ENCODE measurements at regions not wholly inside any gene's neighbourhood (a gene's known extent, or its start where the extent isn't known, plus 50 kb on each side); places are given as distances from the start of the nearest gene placed in this dataset.

- TF ChIP-seq CTCF (IDR thresholded peaks at IDR 0.05 in 2 of 3, conservative IDR thresholded peaks at IDR 0.05 in 1 of 3; ENCODE audit: borderline replicate concordance in 1 of 3, insufficient read depth in 1 of 3, low read depth in 2 of 3, low read length in 2 of 3) (no peak), SIN3A (IDR thresholded peaks at IDR 0.05; ENCODE audit: low read depth) (no peak), FOSL1 (IDR thresholded peaks at IDR 0.05; ENCODE audit: low read depth) (no peak), EZH2phosphoT487 (IDR thresholded peaks at IDR 0.05; ENCODE audit: borderline replicate concordance) (no peak), ZNF274 (IDR thresholded peaks at IDR 0.05; ENCODE audit: low read depth, low read length) (no peak), TCF7L2 (IDR thresholded peaks at IDR 0.05; ENCODE audit: borderline replicate concordance, extremely low read depth, insufficient read depth, insufficient read length) (no peak)
Observed at GRCh38 chr12:39123580-39124253, 218.3 kb upstream of the CPNE8 start (continued).

DNA sequence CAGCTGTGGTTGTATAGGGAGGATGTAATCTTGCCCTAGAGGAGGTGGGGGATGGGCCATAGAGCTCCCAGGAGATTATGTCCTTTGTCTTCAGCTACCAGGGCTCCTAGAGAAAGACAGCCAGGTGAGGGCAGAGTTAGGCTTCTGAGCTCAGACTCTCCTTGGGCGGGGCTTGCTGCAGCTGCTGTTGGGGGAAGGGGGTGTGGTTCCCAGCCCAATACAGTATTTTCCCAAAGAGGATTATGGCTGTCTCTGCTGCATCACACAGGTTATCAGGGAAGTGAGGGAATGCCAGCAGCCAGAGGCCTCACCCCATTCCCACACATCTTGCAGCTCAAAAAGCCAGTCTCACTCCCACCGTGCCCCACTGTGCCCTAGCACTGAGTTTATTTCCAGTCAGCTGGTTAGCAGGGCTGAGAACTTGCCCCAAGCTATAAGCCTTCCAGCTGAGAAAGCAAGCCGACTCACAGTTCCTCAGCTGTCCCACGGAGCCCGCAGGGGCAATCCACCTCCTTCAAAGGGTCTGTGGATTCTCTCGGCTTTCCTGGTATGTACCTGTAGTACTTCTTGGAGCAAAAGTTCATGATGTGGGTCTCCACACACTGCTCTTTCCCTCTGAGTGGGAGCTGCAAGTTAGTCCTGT lies 217.3 kb upstream of the CPNE8 start:
- RAD21 ChIA-PET (ENCODE audit: low non-redundant PET in 1 of 2, low total read pairs in 2 of 2, uncharacterized antibody in 2 of 2, unreplicated experiment in 2 of 2) = interaction anchor here in 1 of 2 experiments (0.7 to 1.0 kb wide), 2 partner anchors 150 to 218 kb away, joined by 3 to 7 read pairs; partner anchors contain the start of gene CPNE8
- BruUV-seq (replicated peaks) = no TSS peak
- no peak overlapping the region for H3K27ac ChIP-seq (ENCODE audit: low read depth, low read length)

More for the DNA sequence above, 217.3 kb upstream of the CPNE8 start:
- Histone ChIP-seq H3K36me3 (ENCODE audit: control insufficient read depth in 1 of 2, insufficient read depth in 2 of 2, low read length in 2 of 2) (no peaks in the 10 kb centered on the region), H3K4me2 (ENCODE audit: low read length) (0 out of 2 replicates have a peak overlapping the region, but pooled peaks have one; percentile 8), H3K79me2 (ENCODE audit: insufficient read depth, low read length) (no peaks in the 10 kb centered on the region), H3K9me2 (ENCODE audit: insufficient read depth) (no peaks in the 10 kb centered on the region), H3K4me1 (ENCODE audit: control insufficient read depth in 1 of 2, insufficient read depth in 2 of 2, low read length in 2 of 2) (peaks cover 0 to 20% of the 10 kb centered on the region in 2 experiments; a peak in 2 of 4 replicates), H4K20me1 (ENCODE audit: insufficient read depth) (no peaks in the 10 kb centered on the region), H3K4me3 (replicated peaks in 1 of 2; ENCODE audit: low read depth in 1 of 2, low read length in 2 of 2) (no peak overlapping the region), H3K9ac (ENCODE audit: low read length) (no peak overlapping the region), H2AFZ (ENCODE audit: low read depth, low read length, poor library complexity, severe bottlenecking) (no peak overlapping the region), H3K9me3 (ENCODE audit: control insufficient read depth in 1 of 2, insufficient read depth in 1 of 2, low read depth in 1 of 2, low read length in 2 of 2) (no peaks in the 10 kb centered on the region), H3K27me3 (ENCODE audit: insufficient read depth, low read length) (no peaks in the 10 kb centered on the region)
- POLR2A ChIA-PET = interaction anchor here (0.7 to 1.1 kb wide), 2 partner anchors 151 to 201 kb away, joined by 3 to 5 read pairs; no protein-coding TSS in a partner anchor
- CTCF ChIA-PET = interaction anchor here (1.2 to 2.8 kb wide), 2 partner anchors 151 to 202 kb away, joined by 5 to 32 read pairs; no protein-coding TSS in a partner anchor
- ATAC-seq (peak; percentile 87), DNase-seq (ENCODE audit: low read depth, low spot score) (peak; percentile 28)
- peak in 2 of 3 experiments; percentile 20 to 23; a peak in 2 of 6 replicates for TF ChIP-seq CTCF (IDR thresholded peaks at IDR 0.05 in 2 of 3, conservative IDR thresholded peaks at IDR 0.05 in 1 of 3; ENCODE audit: borderline replicate concordance in 1 of 3, insufficient read depth in 1 of 3, low read depth in 2 of 3, low read length in 2 of 3)
- TF ChIP-seq CEBPB (IDR thresholded peaks at IDR 0.05; ENCODE audit: low read depth) = no peak
- TF ChIP-seq SIN3A (IDR thresholded peaks at IDR 0.05; ENCODE audit: low read depth) = no peak
- TF ChIP-seq FOSL1 (IDR thresholded peaks at IDR 0.05; ENCODE audit: low read depth) = no peak
- TF ChIP-seq RAD21 (IDR thresholded peaks at IDR 0.05; ENCODE audit: low read depth) = peak; percentile 53
- intact Hi-C loops (cut with micrococcal nuclease) = loop anchor here (5.0 kb wide), 1 partner anchor 150 kb away; no protein-coding TSS in a partner anchor
